H1 (cell line): ENCODE measurements at regions not wholly inside any gene's neighbourhood (a gene's known extent, or its start where the extent isn't known, plus 50 kb on each side); places are given as distances from the start of the nearest gene placed in this dataset.
"Not testable (repeated sequence)": the region's sequence is repeated elsewhere in the genome, so short reads cannot be mapped to it uniquely, and the experiment has no call there.

Experiments used
- CTCF ChIA-PET: fragments of 300-600 bp; sonication (Branson Sonifier 250); formaldehyde crosslinking; loops from one replicate; lab custom pipeline; 2021; ENCODE audit not compliant: partially characterized antibody; lab: Charles Lee
- POLR2A ChIA-PET: fragments of 300-600 bp; sonication (Branson Sonifier 250); formaldehyde crosslinking; loops from one replicate; lab custom pipeline; 2021; ENCODE audit warnings: inconsistent platforms; ENCODE audit not compliant: partially characterized antibody; lab: Charles Lee
- DNase-seq, 2 experiments: peaks; one replicate each; pipeline versions ENCODE4 v3.0.0 to v3.0.0-alpha.2; 2010 to 2022; ENCODE audit warnings: low spot score in 2 of 2, low read depth in 1 of 2, mixed read lengths in 1 of 2
- FAIRE-seq: peaks from 2 replicates; lab custom pipeline; 2011; peaks lifted over from hg19 to GRCh38; lab: Jason Lieb, UNC
- H2AFZ ChIP-seq: 2 replicates; pipeline ENCODE4 v1.8.1; 2012; ENCODE audit warnings: low read length, inconsistent platforms
- H2AK5ac ChIP-seq: 2 replicates; pipeline ENCODE4 v1.6.1; 2013; ENCODE audit warnings: low read depth, low read length
- H2BK120ac ChIP-seq: replicated peaks from 2 replicates; pipeline ENCODE3; 2013; ENCODE audit warnings: low read depth, low read length, inconsistent platforms
- H2BK12ac ChIP-seq: 2 replicates; pipeline ENCODE4 v1.6.1; 2013; ENCODE audit warnings: low read depth, low read length
- H2BK15ac ChIP-seq: 2 replicates; pipeline ENCODE4 v1.6.1; 2013; ENCODE audit warnings: low read length
- H2BK20ac ChIP-seq: 2 replicates; pipeline ENCODE4 v1.6.1; 2013; ENCODE audit warnings: low read length
- H2BK5ac ChIP-seq: 2 replicates; pipeline ENCODE4 v1.6.1; 2013; ENCODE audit warnings: low read depth, low read length
- H3K14ac ChIP-seq: 2 replicates; pipeline ENCODE4 v1.6.1; 2013; ENCODE audit warnings: inconsistent platforms; ENCODE audit not compliant: insufficient read length
- H3K18ac ChIP-seq: 2 replicates; pipeline ENCODE4 v1.6.1; 2013; ENCODE audit warnings: low read length; ENCODE audit errors: extremely low read depth
- H3K23ac ChIP-seq: 2 replicates; pipeline ENCODE4 v1.6.1; 2013; ENCODE audit warnings: inconsistent platforms; ENCODE audit not compliant: insufficient read length
- H3K23me2 ChIP-seq: 2 replicates; pipeline ENCODE4 v1.6.1; 2013; ENCODE audit warnings: low read depth, low read length
- H3K27ac ChIP-seq: 2 replicates; pipeline ENCODE4 v1.6.1; 2011; ENCODE audit warnings: low read depth, low read length, inconsistent platforms
- H3K27me3 ChIP-seq, 4 experiments: replicated peaks in 1 of 4; 1 replicate in 1 of 4; 2 replicates in 3 of 4; pipeline versions ENCODE4 v1.6.1 to v1.8.1; 2011 to 2013; ENCODE audit warnings: low read length in 3 of 4, mild to moderate bottlenecking in 3 of 4, inconsistent platforms in 2 of 4, mixed read lengths in 2 of 4, moderate library complexity in 1 of 4; ENCODE audit not compliant: control insufficient read depth in 3 of 4, insufficient read depth in 3 of 4; ENCODE audit errors: extremely low read depth in 1 of 4
- H3K36me3 ChIP-seq, 4 experiments: 2 replicates each; pipeline versions ENCODE4 v1.6.1 to v1.8.1; 2011 to 2013; ENCODE audit warnings: mild to moderate bottlenecking in 4 of 4, low read length in 3 of 4, moderate library complexity in 2 of 4, control low read depth in 1 of 4, inconsistent platforms in 1 of 4; ENCODE audit not compliant: insufficient read depth in 4 of 4, control insufficient read depth in 2 of 4
- H3K4ac ChIP-seq: replicated peaks from 2 replicates; pipeline ENCODE3; 2013; ENCODE audit warnings: low read length, low read depth, mixed read lengths, inconsistent platforms; ENCODE audit not compliant: insufficient read length
- H3K4me1 ChIP-seq, 4 experiments: replicated peaks in 1 of 4; 1 replicate in 1 of 4; 2 replicates in 3 of 4; pipeline versions ENCODE4 v1.6.1 to v1.8.1; 2011 to 2013; ENCODE audit warnings: low read length in 3 of 4, inconsistent platforms in 2 of 4, mixed read lengths in 1 of 4; ENCODE audit not compliant: insufficient read depth in 4 of 4, control insufficient read depth in 3 of 4
- H3K4me2 ChIP-seq, 2 experiments: 2 replicates each; pipeline versions ENCODE4 v1.6.1 to v1.8.1; 2011 to 2013; ENCODE audit warnings: low read depth in 2 of 2, low read length in 2 of 2, control low read depth in 1 of 2, inconsistent platforms in 1 of 2, mild to moderate bottlenecking in 1 of 2; ENCODE audit not compliant: insufficient read depth in 1 of 2
- H3K4me3 ChIP-seq, 4 experiments: fragments of 200-600, 300-600 bp in 1 of 4; sonication (generic), shearing (Covaris generic), sonication (Bioruptor Twin) in 1 of 4; 2 replicates each; pipeline versions ENCODE4 v1.5.1 to v1.8.1; 2011 to 2016; ENCODE audit warnings: low read length in 4 of 4, low read depth in 3 of 4, control low read depth in 2 of 4, inconsistent platforms in 2 of 4, mild to moderate bottlenecking in 2 of 4, mixed read lengths in 1 of 4, moderate library complexity in 1 of 4; ENCODE audit not compliant: insufficient read depth in 2 of 4; ENCODE audit errors: extremely low read depth in 1 of 4
- H3K56ac ChIP-seq: replicated peaks from 2 replicates; pipeline ENCODE3; 2013; ENCODE audit warnings: low read depth, mild to moderate bottlenecking, mixed read lengths, low read length, inconsistent platforms; ENCODE audit not compliant: insufficient read length
- H3K79me1 ChIP-seq: 2 replicates; pipeline ENCODE4 v1.6.1; 2013; ENCODE audit warnings: low read depth, low read length, control low read depth
- H3K79me2 ChIP-seq, 2 experiments: 2 replicates each; pipeline versions ENCODE4 v1.6.1 to v1.8.1; 2012 to 2013; ENCODE audit warnings: low read length in 2 of 2, mild to moderate bottlenecking in 2 of 2, inconsistent platforms in 1 of 2; ENCODE audit not compliant: insufficient read depth in 2 of 2, control insufficient read depth in 1 of 2
- H3K9ac ChIP-seq, 4 experiments: replicated peaks in 1 of 4; 1 replicate in 1 of 4; 2 replicates in 3 of 4; pipeline versions ENCODE4 v1.6.1 to v1.8.1; 2011 to 2013; ENCODE audit warnings: low read depth in 3 of 4, low read length in 3 of 4, control low read depth in 2 of 4, mild to moderate bottlenecking in 2 of 4, moderate library complexity in 2 of 4, inconsistent platforms in 1 of 4; ENCODE audit errors: extremely low read depth in 1 of 4
- H3K9me3 ChIP-seq, 2 experiments: 2 replicates each; pipeline versions ENCODE4 v1.6.1 to v1.8.1; 2012 to 2013; ENCODE audit warnings: mild to moderate bottlenecking in 2 of 2, moderate library complexity in 2 of 2, control low read depth in 1 of 2, inconsistent platforms in 1 of 2, low read depth in 1 of 2, low read length in 1 of 2, mixed read lengths in 1 of 2; ENCODE audit not compliant: insufficient read depth in 2 of 2
- H4K20me1 ChIP-seq, 2 experiments: replicated peaks in 1 of 2; 2 replicates each; pipeline versions ENCODE3 to v1.8.1; 2011 to 2013; ENCODE audit warnings: inconsistent platforms in 2 of 2, low read length in 2 of 2, mild to moderate bottlenecking in 1 of 2; ENCODE audit not compliant: insufficient read depth in 2 of 2, control insufficient read depth in 1 of 2
- H4K5ac ChIP-seq: 2 replicates; pipeline ENCODE4 v1.6.1; 2013; ENCODE audit warnings: low read length, low read depth, mixed read lengths, inconsistent platforms; ENCODE audit not compliant: insufficient read length
- H4K8ac ChIP-seq: 2 replicates; pipeline ENCODE4 v1.8.0; 2013; ENCODE audit warnings: mild to moderate bottlenecking, moderate library complexity, low read length, inconsistent platforms; ENCODE audit not compliant: insufficient read depth; ENCODE audit errors: extremely low read depth
- H4K91ac ChIP-seq: replicated peaks from 2 replicates; pipeline ENCODE3; 2013; ENCODE audit warnings: low read length, mixed read lengths, inconsistent platforms; ENCODE audit not compliant: insufficient read length
- WGBS, 2 experiments: shearing (Covaris generic) in 1 of 2; methylation state at CpG; one replicate each; pipeline versions ENCODE4 v1.1.6 to v1.1.7; 2013 to 2015; ENCODE audit warnings: low lambda C conversion rate in 2 of 2, mixed read lengths in 2 of 2, inconsistent platforms in 1 of 2, low coverage in 1 of 2, missing lambda C conversion rate in 1 of 2; ENCODE audit not compliant: insufficient replicate concordance in 2 of 2, insufficient coverage in 1 of 2, insufficient read length in 1 of 2; ENCODE audit errors: extremely low coverage in 1 of 2, missing lambda C conversion rate in 1 of 2; 5-methylcytosine and 5-hydroxymethylcytosine counted together

DNA sequence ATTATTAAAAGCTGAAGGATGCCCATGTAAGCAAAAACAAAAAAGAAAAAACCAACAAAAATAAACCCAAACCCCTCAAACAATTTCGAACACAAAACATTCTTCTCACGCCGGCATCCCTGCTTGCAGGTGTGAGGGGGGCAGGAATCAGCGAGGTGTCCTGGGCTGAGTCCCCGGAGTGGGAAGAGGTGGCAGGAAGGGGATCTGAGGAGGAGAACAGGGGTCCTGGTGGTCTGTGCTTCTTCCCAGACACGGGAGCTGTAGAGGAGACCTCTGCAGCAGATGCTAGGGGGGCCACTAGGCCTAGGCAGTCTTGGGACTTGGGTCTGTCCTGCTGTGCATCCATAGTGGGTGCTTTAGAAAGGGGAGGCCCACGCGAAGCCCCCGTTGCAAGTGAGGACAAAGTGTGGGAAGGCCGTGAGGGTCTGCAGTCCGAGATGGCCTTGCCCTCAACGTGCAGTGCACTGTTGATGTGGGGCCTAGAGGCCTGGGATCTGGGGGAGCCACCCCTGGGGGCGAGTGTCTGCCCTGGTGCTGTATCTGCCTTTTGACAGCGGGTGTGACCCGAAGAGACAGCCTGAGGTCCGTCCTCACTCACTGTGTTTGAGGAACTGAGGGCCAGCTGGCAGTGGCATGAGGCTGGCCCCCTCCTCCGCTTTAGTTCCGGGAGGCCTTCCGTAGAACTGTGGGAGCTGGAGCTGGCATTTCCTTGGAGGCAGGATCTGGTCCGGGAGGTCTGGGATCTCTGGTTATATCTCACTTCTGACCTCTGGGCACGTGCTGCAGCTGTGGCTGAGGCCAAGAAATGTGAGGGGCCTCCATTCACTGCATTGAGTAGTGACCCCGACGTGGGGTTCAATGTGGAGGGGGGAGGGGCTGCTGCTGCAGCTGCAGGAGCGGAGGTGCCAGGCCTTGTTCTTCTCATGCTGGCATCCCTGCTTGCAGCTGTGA lies 1371.5 kb downstream of the CDH12 start:
- H3K27me3 ChIP-seq, H3K4me2 ChIP-seq, H4K8ac ChIP-seq, H3K79me1 ChIP-seq, H4K5ac ChIP-seq, H3K18ac ChIP-seq, H3K36me3 ChIP-seq, H2BK15ac ChIP-seq, H2AFZ ChIP-seq, H3K23me2 ChIP-seq, H2AK5ac ChIP-seq, H3K4ac ChIP-seq, H2BK5ac ChIP-seq, H3K79me2 ChIP-seq, DNase-seq, H3K4me1 ChIP-seq, POLR2A ChIA-PET, H3K56ac ChIP-seq, FAIRE-seq, H3K9me3 ChIP-seq, H3K23ac ChIP-seq, H2BK12ac ChIP-seq, H2BK20ac ChIP-seq, H4K91ac ChIP-seq, H2BK120ac ChIP-seq, H3K9ac ChIP-seq, H3K4me3 ChIP-seq, H4K20me1 ChIP-seq, H3K14ac ChIP-seq, H3K27ac ChIP-seq: not testable (repeated sequence)
- CTCF ChIA-PET = interaction anchor here (1.3 kb wide), 1 partner anchor 12 kb away, joined by 4 read pairs; no protein-coding TSS in a partner anchor
- WGBS, 2 experiments = 92% methylated on average over 24 of the region's 24 CpGs; no CpG with 5 or more reads in 1 of the 2 experiments
